ENCODE measurements at regions not wholly inside any gene's neighbourhood (a gene's known extent, or its start where the extent isn't known, plus 50 kb on each side); places are given as distances from the start of the nearest gene placed in this dataset.
"Not testable (repeated sequence)": the region's sequence is repeated elsewhere in the genome, so short reads cannot be mapped to it uniquely, and the experiment has no call there.

DNA sequence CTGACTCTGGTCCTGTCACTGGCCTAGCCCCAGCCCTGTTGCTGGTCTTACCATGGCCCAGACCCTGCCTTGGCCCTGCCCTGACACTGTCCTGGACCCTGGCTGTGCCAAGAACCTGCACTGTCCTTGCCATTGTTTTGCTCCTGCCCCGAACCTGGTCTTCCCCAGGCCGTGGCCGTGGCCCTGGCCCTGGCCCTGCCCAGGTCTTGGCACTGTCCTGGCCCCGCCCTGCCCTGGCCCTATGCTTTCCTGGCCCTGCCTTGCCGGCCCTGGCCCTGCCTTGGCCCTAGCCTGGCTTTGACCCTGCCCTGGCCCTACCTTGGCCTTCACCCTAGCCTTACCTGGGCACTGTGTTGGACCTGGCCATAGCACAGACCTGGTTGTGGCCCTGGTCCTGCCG lies 332.5 kb upstream of the PLGLB1 start:
- DNase-seq, result not testable (repeated sequence)

DNA sequence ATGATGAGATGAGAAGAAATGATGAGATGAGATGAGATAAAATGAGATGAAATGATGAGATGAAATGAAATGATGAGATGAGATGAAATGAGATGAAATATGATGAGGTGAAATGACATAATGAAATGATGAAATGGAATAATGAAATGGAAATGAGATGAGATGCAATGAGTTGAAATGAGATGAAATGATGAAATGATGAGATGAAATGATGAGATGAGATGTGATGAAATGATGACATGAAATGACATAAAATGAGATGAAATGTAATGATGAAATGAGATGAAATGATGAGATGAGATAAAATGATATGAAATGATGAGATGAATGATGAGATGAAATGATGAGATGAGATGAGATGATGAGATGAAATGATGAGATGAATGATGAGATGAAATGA lies 338.6 kb upstream of the PLGLB1 start:
- DNase-seq, result not testable (repeated sequence)

- DNase-seq, result not testable (repeated sequence)
These were observed 339.3 kb upstream of the PLGLB1 start for GRCh38 chr2:87360927-87361326.

GRCh38 chr2:87361805-87362204 lies 340.2 kb upstream of the PLGLB1 start:
- not testable (repeated sequence) for DNase-seq

- not testable (repeated sequence) for DNase-seq
These were observed 342.7 kb upstream of the PLGLB1 start for GRCh38 chr2:87364379-87364778.

DNA sequence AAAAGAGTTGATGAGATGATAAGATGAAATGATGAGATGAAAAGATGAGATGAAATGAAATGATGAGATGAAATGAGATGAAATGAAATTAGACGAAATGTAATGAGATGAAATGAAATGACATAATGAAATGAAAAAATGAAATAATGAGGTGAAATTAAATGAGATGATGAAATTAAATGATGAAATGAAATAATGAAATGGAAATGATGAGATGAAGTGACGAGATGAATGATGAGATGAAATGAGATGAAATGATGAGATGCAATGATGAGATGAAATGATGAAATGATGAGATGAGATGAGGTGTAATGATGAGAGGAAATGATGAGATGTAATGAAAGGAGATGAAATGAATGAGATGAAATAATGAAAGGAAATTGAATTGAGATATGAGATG lies 343.4 kb upstream of the PLGLB1 start:
- DNase-seq, result not testable (repeated sequence)

DNA sequence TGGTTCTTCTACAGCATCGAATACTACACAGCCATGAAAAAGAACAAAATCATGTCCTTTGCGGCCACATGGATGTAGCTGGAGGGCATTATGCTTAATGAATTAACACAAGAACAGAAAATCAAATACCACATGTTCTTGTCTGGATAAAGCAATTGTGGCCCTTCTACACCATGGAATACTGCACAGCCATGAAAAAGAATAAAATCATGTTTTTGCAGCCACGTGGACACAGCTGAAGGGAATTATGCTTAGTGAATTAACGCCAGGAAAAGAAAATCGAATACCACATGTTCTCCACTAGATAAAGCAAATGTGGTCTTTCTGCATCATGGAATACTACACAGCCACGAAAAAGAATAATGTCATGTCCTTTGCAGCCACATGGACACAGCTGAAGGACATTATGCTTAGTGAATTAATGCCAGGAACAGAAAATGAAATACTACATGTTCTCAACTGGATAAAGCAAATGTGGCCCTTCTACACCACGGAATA lies 361.8 kb upstream of the PLGLB2 start:
- not testable (repeated sequence) for DNase-seq

- DNase-seq, result not testable (repeated sequence)
These were observed 352.1 kb upstream of the PLGLB2 start for GRCh38 chr2:87395784-87396183.

- DNase-seq, result not testable (repeated sequence)
These were observed 351.2 kb upstream of the PLGLB2 start for GRCh38 chr2:87396551-87397265.

DNA sequence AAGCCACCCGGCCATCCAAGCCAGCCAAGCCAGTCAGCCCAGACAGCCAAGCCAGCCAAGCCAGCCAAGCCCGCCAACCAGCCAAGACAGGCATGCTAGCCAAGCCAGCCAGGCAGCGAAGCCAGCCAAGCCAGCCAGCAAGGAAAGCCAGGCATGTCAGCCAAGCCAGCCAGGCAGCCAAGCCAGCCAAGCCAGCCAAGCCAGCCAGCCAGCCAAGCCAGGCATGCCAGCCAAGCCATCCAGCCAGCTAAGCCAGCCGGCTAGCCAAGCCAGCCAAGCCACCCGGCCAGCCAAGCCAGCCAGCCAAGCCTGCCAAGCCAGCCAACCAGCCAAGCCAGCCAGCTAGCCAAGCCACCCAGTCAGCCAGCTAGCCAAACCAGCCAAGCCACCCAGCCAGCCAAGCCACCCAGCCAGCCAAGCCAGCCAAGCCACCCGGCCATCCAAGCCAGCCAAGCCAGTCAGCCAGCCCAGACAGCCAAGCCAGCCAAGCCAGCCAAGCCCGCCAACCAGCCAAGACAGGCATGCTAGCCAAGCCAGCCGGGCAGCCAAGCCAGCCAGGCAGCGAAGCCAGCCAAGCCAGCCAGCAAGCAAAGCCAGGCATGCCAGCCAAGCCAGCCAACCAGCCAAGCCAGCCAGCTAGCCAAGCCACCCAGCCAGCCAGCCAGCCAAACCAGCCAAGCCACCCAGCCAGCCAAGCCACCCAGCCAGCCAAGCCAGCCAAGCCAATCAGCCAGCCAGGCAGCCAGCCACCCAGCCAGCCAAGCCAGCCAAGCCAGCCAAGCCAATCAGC lies 350.4 kb upstream of the PLGLB2 start:
- DNase-seq, result not testable (repeated sequence)

GRCh38 chr2:87398567-87399305 lies 349.2 kb upstream of the PLGLB2 start:
- DNase-seq, result not testable (repeated sequence)

GRCh38 chr2:87401726-87402345 lies 346.1 kb upstream of the PLGLB2 start:
- DNase-seq, result no peak

DNA sequence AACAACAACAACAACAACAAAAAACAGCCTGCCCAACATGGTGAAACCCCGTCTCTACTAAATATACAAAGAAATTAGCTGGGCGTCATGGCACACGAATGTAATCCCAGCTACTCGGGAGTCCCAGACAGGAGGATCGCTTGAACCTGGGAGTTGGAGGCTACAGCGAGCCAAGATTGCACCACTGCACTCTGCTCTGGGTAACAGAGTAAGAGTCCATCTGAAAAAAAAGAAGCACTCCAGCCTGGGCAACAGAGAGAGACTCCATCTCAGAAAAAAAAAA lies 344.1 kb upstream of the PLGLB2 start:
- no peak for DNase-seq

GRCh38 chr2:87404411-87405255 lies 343.3 kb upstream of the PLGLB2 start:
- DNase-seq, result not testable (repeated sequence)

GRCh38 chr2:87405531-87406216 lies 342.2 kb upstream of the PLGLB2 start:
- DNase-seq, result not testable (repeated sequence)

DNA sequence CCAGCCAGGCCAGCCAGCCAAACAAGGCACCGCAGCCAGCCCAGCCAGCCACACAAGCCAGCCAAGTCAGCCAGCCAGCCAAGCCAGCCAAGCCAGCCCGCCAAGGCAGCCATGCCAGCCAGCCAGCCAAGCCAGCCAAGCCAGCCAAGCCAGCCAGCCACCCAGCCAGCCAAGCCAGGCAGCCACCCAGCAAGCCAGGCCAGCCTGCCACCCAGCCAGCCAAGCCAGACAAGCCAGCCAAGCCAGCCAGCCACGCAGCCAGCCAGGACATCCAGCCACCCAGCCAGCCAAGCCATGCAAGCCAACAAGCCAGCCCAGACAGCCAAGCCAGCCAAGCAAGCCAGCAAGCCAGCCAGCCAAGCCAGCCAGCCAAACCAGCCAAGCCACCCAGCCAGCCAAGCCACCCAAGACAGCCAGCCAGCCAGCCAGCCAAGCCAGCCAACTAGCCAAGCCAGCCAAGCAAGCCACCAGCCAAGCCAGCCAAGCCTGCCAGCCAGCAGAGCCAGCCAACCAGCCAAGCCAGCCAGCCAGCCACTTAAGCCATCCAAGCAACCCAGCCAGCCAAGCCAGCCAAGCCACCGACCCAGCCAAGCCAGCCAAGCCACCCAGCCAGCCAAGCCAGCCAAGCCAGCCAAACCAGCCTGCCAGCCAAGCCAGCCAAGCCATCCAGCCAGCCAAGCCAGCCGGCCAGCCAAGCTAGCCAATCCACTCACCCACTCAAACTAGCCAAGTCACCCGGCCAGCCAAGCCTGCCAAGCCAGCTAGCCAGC lies 341.3 kb upstream of the PLGLB2 start:
- DNase-seq, result not testable (repeated sequence)

- DNase-seq, result not testable (repeated sequence)
These were observed 338.3 kb upstream of the PLGLB2 start for GRCh38 chr2:87409601-87410000.

- not testable (repeated sequence) for DNase-seq
These were observed 337.5 kb upstream of the PLGLB2 start for GRCh38 chr2:87410371-87410770.

DNA sequence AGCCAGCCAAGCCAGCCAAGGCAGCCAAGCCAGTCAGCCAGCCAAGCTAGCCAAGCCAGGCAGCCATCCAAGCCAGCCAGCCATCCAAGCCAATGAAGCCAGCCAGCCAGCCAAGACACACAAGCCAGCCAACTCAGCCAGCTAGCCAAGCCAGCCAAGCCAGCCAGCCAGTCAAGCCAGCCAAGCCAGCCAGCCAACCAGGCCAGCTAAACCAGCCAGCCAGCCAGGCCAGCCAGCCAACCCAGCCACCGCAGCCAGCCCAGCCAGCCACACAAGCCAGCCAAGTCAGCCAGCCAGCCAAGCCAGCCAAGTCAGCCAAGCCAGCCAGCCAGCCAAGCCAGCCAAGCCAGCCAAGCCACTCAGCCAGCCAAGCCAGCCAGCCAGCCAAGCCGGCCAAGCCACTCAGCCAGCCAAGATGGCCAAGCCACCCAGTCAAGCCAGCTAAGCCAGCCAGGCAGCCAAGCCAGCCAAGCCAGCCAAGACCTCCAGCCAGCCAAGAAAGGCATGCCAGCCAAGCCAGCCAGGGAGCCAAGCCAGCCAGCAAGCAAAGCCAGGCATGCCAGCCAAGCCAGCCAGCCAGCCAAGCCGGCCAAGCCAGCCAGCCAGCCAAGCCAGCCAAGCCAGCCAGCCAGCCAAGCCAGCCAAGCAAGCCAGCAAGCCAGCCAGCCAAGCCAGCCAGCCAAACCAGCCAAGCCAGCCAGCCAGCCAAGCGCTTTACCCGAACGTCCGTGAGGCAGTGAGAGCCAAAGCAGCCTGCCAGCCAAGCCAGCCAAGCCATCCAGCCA lies 335.7 kb upstream of the PLGLB2 start:
- DNase-seq, result not testable (repeated sequence)

Data from fibroblast of skin of abdomen (primary cell).